Activated CD4-positive, alpha-beta T cell treated with anti-CD3 and anti-CD28 coated beads, Interleukin-10, Interleukin-2, amounts not matched to agents 100 ng/mL and 50 ng/mL, durations not matched to agents 16 hours and 8 hours (primary cell): ENCODE measurements at regions not wholly inside any gene's neighbourhood (a gene's known extent, or its start where the extent isn't known, plus 50 kb on each side); places are given as distances from the start of the nearest gene placed in this dataset.
"Not testable (repeated sequence)": the region's sequence is repeated elsewhere in the genome, so short reads cannot be mapped to it uniquely, and the experiment has no call there.

Experiments used
- DNase-seq: peaks from one replicate; pipeline ENCODE4 v3.0.0-alpha.2; 2020

- DNase-seq = no peak
These were observed 311.7 kb upstream of the HTR2C start for GRCh38 chrX:114272096-114272686.

- not testable (repeated sequence) for DNase-seq
These were observed 313.5 kb upstream of the HTR2C start for GRCh38 chrX:114270371-114270770.

DNA sequence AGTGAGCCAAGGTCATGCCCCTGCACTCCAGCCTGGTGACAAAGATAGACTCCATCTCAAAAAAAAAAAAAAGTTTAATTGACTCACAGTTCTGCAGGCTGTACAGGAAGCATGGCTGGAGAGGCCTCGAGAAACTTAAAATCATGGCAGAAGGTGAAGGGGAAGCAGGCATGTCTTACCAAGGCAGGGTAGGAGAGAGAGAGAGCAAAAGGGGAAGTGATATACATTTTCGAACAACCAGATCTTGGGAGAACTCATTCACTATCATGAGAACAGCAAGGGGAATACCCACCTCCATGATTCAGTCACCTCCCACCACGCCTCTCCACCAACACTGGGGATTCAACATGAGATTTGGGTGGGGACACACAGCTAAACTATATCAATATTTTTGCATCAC lies 315.2 kb upstream of the HTR2C start:
- DNase-seq = no peak

- DNase-seq = no peak
These were observed 316.7 kb upstream of the HTR2C start for GRCh38 chrX:114267142-114267541.

DNA sequence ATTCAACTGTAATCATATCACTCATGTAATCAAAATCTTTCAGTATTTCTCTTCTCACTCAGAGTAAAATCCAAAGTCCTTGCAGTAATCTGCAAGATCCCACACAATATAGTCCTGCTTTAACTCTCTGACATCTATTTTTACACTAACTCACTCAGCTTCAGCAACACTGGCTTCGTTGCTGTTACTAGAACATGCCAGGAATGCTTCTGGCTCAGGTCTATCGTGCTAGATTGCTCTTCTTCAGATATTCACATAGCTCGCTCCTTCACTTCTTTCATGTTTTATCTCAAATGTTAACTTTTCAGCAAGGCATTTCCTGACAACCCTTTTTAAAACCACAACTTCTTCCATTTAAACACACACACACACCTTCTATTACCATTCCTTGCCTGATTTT lies 331.7 kb upstream of the HTR2C start:
- DNase-seq = no peak

GRCh38 chrX:114251575-114251974 lies 332.3 kb upstream of the HTR2C start:
- DNase-seq = no peak

DNA sequence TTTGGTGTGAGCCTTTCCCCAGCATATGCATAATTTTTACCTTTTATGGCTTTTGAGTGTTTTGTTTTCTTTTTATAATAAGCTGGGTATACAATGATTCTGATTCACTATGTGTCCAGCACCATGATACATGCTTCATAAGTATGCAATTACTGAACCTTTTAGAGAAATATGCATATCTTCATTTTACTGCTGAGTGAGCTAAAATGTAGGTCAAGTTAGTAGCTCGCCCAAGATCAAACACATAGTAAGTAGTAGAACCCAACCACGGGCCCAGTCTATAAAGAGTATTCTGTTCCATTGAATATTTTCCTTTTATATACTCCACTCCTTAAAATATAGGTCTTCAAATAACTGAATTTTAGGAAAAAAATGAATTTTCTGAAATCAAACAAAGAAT lies 362.4 kb upstream of the HTR2C start:
- no peak for DNase-seq

DNA sequence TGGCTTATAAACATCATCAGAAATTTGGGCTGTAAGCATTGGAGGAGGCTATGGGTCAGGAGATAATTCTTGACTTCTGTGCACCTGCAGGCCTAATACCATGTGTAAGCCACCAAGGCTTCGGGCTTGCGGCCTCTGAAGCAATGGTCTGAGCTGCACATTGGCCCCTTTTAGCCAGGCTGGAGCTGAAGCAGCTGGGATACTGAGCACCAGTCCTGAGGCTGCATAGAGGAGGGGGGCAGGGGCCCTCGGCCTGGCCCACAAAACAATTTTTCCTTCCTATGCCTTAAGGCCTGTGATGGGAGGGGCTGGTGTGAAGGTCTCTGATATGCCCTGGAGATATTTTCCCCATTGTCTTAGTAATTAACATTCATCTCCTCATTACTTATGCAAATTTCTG lies 373.0 kb upstream of the HTR2C start:
- no peak for DNase-seq

- no peak for DNase-seq
These were observed 382.3 kb upstream of the HTR2C start for GRCh38 chrX:114201622-114202021.

DNA sequence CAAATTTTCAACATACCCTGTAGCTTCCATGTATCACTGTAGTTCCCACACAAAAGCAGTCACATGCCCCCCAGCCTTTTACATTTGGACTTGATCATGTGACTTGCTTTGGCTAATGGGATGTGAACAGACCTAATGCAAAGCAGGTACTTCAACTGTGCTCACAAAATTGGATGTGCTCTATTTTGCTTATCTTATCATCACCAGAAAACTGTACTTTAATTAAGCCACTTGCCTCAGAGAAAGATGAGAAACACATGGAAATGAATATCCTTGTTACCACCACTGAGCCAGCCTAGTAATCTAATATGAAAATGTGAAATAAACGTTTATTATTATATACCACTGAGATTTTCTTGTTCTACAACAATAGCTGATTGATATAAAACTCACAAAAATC lies 402.7 kb upstream of the HTR2C start:
- DNase-seq = no peak

DNA sequence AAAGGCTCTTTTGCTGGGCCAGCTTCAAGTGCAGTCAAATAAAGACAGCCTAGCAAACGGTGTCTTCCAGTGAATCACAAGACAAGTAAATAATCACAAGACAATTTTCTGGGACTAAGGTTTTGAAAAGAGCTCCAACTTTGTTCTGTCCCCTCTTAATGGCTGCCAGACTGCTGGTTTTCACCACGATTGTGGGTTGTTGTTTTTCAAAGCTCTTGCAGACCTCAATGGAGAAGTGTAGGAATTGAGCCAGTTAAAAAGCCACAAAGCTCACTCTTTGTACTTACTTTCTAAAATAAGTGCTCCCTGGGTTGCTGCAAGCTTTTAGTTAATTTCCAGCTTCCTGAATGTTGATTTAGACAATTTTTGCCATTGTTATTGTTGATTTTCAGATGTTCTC lies 405.8 kb upstream of the HTR2C start:
- DNase-seq = no peak

DNA sequence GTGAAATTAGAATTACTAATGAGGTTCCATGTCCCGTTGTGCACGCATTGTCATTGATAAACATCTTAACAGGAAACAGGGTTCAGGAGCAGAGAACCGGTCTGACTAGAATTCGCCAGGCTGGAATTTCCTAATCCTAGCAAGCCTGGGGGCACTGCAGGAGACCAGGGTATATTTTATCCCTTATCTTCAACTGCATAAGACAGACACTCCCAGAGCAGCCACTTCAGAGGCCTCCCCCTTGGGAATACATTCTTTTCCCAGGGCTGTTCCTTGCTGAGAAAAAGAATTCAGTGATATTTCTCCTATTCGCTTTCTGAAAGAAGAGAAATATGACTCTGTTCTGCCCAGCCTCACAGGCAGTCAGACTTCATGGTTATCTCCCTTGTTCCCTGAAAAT lies 416.6 kb upstream of the HTR2C start:
- DNase-seq = not testable (repeated sequence)

GRCh38 chrX:114166601-114167000 lies 417.3 kb upstream of the HTR2C start:
- DNase-seq = no peak

DNA sequence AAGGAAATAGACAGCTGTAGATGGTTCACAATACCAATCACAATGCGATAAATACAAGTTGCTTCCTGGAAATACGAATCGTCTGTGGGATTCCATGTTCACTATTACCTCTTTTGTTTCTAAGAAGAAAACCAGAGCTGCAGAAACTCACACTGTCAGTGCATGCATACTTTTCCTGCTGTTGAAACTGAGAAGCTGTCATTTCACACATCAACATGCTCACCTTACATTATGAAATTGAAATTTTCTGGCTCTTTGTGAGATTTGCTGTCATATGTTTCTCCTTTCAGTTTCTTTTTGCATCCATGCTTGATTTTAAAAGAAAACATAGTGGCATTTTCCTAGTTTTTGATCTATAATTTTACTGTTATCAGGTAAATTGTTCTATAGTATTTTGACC lies 418.3 kb upstream of the HTR2C start:
- no peak for DNase-seq

- peak; percentile 11 for DNase-seq
These were observed 421.7 kb upstream of the HTR2C start for GRCh38 chrX:114162068-114162735.

- DNase-seq = no peak
These were observed 431.1 kb upstream of the HTR2C start for GRCh38 chrX:114152801-114153200.

DNA sequence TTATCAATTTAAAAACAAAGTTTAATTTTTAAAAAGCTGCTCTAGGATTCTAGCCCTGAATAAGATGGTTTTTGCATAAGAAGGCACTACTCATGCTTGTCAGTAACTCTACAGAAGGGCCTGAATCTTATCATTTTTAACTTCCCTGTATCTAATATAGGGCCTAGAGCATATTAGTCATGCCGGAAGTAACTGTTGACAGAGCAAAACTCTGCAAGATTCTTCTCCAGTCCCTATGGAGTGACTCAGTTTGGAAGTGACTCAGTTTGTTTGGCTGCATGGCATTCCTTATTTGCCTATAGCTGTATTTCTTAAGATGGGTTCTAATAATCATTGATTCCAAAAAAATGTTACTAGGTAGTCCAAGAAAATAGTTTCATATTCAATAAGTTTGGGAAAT lies 431.8 kb upstream of the HTR2C start:
- no peak for DNase-seq

DNA sequence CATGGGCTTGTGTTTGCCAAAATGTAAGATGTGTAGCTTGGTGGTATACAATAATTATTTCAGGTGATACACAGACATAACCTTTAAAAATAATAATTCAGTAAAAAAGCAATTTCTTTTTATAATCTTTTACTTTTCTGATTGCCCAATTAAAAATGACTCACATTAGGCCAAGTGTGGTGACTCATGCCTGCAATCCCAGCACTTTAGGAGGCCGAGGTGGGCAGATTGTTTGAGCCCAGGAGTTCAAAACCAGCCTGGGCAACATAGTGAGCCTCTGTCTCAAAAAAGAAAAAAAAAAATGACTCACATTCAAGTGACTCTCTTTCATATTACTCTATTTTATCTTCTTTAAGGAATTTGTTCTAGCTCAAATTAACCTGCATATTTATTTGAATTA lies 449.4 kb upstream of the HTR2C start:
- DNase-seq = no peak

DNA sequence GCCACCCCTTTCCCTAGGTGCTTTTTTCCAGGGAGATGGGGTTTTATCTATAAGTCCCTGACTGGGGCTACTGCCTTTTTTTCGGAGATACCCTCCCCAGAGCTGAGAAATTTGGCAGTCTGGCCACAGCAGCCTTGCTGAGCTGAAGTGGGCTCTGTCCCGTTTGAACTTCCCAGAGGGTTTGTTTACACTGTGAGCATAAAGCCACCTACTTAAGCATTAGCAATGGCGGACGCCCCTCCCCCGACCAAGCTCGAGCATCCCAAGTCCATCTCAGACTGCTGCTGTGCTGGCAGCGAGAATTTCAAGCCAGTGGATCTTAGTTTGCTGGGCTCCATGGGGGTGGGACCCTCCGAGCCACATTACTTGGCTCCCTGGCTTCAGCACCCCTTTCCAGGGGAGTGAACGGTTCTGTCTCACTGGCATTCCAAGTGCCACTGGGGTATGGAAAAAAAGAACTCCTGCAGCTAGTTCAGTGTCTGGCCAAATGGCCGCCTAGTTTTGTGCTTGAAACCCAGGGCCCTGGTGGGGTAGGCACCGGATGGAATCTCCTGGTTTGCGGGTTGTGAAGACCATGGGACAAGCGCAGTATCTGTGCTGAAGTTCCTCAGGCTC lies 456.4 kb upstream of the HTR2C start:
- no peak for DNase-seq

GRCh38 chrX:114127005-114127404 lies 456.9 kb upstream of the HTR2C start:
- DNase-seq = no peak

DNA sequence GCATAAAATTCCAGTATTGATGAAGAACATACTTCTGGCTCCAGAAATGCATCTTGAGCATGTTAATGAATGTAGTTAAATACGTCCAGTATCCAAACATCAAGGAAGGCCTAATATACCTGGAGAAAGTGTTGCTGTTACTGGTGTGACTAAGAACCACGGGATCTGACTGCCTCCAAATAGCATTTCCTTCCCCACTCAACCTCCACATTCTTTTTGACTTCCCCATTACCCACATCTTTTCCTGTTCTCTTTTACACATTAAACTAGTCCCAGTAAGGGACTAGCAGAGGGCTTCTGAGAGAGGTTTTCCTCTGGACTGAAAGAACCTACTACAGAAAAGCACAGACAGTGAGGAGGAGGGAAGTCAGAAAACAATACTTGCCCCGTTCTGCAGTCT lies 482.8 kb upstream of the HTR2C start:
- no peak for DNase-seq

DNA sequence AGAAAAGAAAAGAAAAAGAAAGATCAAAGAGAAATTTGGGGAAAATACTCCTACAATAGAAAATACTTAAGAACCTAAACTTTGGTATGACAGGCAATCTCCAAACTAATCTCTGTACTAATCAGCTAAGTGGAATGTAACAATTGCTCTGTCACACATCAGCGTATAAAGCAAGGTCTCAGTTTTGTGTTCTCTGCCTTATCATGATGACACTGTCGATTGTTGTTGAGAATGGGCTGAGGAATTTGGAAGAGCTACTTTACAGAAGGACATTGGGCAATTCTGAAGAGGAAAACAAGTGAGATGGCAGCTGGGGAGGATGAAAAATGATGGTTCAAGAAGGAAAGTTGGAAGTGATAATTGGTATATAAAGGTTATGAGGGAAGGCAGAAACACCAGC lies 486.0 kb upstream of the HTR2C start:
- no peak for DNase-seq

DNA sequence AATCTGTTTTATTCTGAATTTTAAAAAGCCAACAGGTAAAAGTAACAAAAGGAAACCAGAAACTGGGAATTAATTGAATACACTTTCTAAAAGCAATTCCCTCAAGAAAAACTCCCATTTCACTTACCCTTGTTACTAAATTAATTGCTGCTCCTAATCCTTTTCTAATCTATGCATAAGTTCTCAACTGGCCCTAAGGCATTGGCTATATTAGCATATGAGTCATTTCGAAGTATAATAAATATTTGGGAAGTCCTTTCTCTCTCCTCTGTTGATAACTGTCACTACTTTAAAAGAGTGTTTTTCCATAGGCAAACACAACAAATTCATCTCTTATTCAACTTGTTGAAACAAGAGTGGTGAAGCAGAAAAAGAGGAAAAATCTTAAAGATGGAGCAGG lies 486.5 kb upstream of the HTR2C start:
- DNase-seq = no peak

DNA sequence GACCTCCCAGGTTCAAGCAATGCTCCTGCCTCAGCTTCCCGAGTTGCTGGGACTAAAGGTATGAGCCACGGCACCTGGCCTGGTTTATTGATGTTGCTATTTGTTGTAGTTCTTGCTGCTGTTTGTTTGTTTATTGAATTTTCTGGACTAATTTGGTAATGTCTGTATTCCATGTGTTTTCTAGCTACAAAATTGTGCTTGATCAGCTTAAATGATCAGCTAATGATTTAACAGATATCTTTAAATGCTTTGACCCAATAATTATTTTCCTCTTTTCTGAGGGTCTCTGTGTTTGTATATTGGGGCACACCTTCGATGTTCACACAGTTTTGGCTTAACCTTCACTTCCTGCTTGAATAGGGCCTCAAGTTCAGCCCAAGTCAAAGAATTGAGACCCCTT lies 488.1 kb upstream of the HTR2C start:
- DNase-seq = no peak

DNA sequence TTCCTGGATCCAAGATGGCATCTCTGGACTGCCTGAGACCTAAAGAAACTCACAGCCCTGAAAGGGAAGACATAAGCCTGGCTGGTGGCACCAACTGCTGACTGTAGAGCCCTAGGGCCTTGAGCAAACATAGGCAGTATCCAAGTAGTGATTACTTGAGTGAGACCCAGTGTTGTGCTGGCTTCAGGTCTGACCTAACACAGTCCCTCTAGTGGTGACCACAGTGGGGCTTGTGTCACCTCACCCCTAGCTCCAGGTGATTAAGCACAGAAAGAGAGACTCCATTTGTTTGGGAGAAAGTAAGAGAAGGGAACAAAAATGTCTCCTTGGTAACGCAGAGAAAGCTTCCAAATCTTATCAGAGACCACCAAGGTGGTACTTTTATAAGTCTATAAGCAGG lies 496.3 kb upstream of the HTR2C start:
- DNase-seq = no peak
